ENCODE measurements at regions not wholly inside any gene's neighbourhood (a gene's known extent, or its start where the extent isn't known, plus 50 kb on each side); places are given as distances from the start of the nearest gene placed in this dataset.

DNA sequence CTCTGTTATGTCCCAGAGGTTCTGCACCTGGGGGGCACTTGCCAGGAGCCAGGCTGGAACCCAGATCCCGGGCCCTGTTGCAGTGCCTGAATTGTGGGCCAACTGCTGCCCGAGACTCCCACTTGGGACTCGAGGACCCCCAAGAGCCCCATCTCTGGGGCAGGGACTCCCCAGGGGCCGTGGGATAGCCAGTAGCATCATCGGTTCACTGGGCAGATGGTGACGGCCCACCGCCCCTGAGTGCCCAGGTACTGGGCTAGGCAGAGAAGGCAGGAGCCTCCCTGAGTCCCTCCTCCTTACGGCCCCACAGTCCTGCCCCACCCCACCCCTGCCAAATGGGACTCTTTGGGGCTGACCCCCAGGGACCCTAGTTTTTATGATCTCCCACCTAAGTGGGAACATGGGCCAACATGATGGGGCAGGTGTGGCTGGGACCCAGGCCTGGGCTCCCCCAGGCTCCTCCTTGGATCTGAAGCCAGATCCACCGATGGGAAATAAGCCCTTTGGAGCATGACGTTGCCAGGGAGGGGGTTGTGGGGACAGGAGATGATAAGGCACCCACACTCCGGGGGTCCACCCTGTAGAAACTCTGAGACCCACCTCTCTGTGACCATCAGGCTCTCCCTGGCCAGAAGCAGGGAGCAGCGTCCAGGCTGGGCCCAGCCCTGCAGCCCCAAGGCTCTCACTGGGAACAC, 94.5 kb upstream of the FGF3 start (continued):
- TF ChIP-seq EP300 (IDR thresholded peaks at IDR 0.05; ENCODE audit: borderline replicate concordance in 1 of 2, low read depth in 2 of 2, low read length in 2 of 2) (no peak), YY1 (IDR thresholded peaks at IDR 0.05; ENCODE audit: low read depth, low read length) (no peak)
